GM19467 (cell line): ENCODE measurements at regions not wholly inside any gene's neighbourhood (a gene's known extent, or its start where the extent isn't known, plus 50 kb on each side); places are given as distances from the start of the nearest gene placed in this dataset.
"Not testable (repeated sequence)": the region's sequence is repeated elsewhere in the genome, so short reads cannot be mapped to it uniquely, and the experiment has no call there.

Experiments used
- ATAC-seq: cut with Tn5 transposase; IDR thresholded peaks from one replicate; pipeline ENCODE4 v1.9.1; 2021; ENCODE audit warnings: mild to moderate bottlenecking, moderate library complexity; ENCODE audit not compliant: unreplicated experiment

GRCh38 chr2:128413718-128414341, 95.2 kb upstream of the HS6ST1 start:
- no peak for ATAC-seq

GRCh38 chr2:128414351-128414750, 95.7 kb upstream of the HS6ST1 start:
- ATAC-seq: no peak

GRCh38 chr2:128414946-128415778, 96.5 kb upstream of the HS6ST1 start:
- no peak for ATAC-seq

- ATAC-seq: no peak
Measured at GRCh38 chr2:128415779-128416061, 97.1 kb upstream of the HS6ST1 start.

GRCh38 chr2:128416109-128416785, 97.6 kb upstream of the HS6ST1 start:
- ATAC-seq: no peak

GRCh38 chr2:128416806-128417205, 98.1 kb upstream of the HS6ST1 start:
- no peak for ATAC-seq

- ATAC-seq: not testable (repeated sequence)
Measured at GRCh38 chr2:128417264-128417663, 98.6 kb upstream of the HS6ST1 start.

- no peak for ATAC-seq
Measured at GRCh38 chr2:128420131-128420530, 101.5 kb upstream of the HS6ST1 start.

- ATAC-seq: no peak
Measured at GRCh38 chr2:128420776-128421175, 102.1 kb upstream of the HS6ST1 start.

GRCh38 chr2:128421286-128421685, 102.6 kb upstream of the HS6ST1 start:
- no peak for ATAC-seq

- no peak for ATAC-seq
Measured at GRCh38 chr2:128421861-128422311, 103.2 kb upstream of the HS6ST1 start.

- ATAC-seq: no peak
Measured at GRCh38 chr2:128422571-128422970, 103.9 kb upstream of the HS6ST1 start.

GRCh38 chr2:128423788-128424165, 105.1 kb upstream of the HS6ST1 start:
- ATAC-seq: no peak

GRCh38 chr2:128424406-128425171, 105.9 kb upstream of the HS6ST1 start:
- no peak for ATAC-seq

- no peak for ATAC-seq
Measured at GRCh38 chr2:128425216-128425615, 106.5 kb upstream of the HS6ST1 start.

GRCh38 chr2:128425731-128426620, 107.3 kb upstream of the HS6ST1 start:
- no peak for ATAC-seq

- ATAC-seq: no peak
Measured at GRCh38 chr2:128427413-128427755, 108.7 kb upstream of the HS6ST1 start.

- no peak for ATAC-seq
Measured at GRCh38 chr2:128428415-128428814, 109.7 kb upstream of the HS6ST1 start.

GRCh38 chr2:128432423-128432822, 113.8 kb upstream of the HS6ST1 start:
- ATAC-seq: no peak

GRCh38 chr2:128433911-128434550, 115.4 kb upstream of the HS6ST1 start:
- ATAC-seq: no peak
